Liver (tissue), 8 donors: ENCODE measurements at regions not wholly inside any gene's neighbourhood (a gene's known extent, or its start where the extent isn't known, plus 50 kb on each side); places are given as distances from the start of the nearest gene placed in this dataset.

Source experiments
- DNase-seq: peaks from one replicate; pipeline ENCODE4 v3.0.0-alpha.2; 2017; ENCODE audit warnings: low spot score
- H3K27ac ChIP-seq, 2 donors: one replicate each; pipeline ENCODE4 v1.7.0; 2013; ENCODE audit warnings: inconsistent platforms in 2 of 2, low read length in 2 of 2, control low read depth in 1 of 2, low read depth in 1 of 2, mild to moderate bottlenecking in 1 of 2
- H3K27me3 ChIP-seq, 4 donors: one replicate each; pipeline versions ENCODE4 v1.6.1 to v1.7.0; 2013; ENCODE audit warnings: low read length in 3 of 4, inconsistent platforms in 1 of 4, mild to moderate bottlenecking in 1 of 4, moderate library complexity in 1 of 4; ENCODE audit not compliant: control insufficient read depth in 4 of 4, insufficient read depth in 4 of 4
- H3K36me3 ChIP-seq, 4 donors: one replicate each; pipeline versions ENCODE4 v1.6.1 to v1.7.0; 2013; ENCODE audit warnings: low read length in 3 of 4, mild to moderate bottlenecking in 3 of 4, low read depth in 1 of 4, moderate library complexity in 1 of 4; ENCODE audit not compliant: control insufficient read depth in 4 of 4, insufficient read depth in 3 of 4
- H3K4me1 ChIP-seq, 4 donors: one replicate each; pipeline versions ENCODE4 v1.6.1 to v1.7.0; 2013; ENCODE audit warnings: low read length in 3 of 4, mild to moderate bottlenecking in 3 of 4, moderate library complexity in 1 of 4; ENCODE audit not compliant: control insufficient read depth in 4 of 4, insufficient read depth in 4 of 4
- H3K4me3 ChIP-seq, 3 donors: one replicate each; pipeline versions ENCODE4 v1.6.1 to v1.7.0; 2013; ENCODE audit warnings: low read length in 3 of 3, control low read depth in 1 of 3, low read depth in 1 of 3, mild to moderate bottlenecking in 1 of 3
- H3K9ac ChIP-seq, 2 donors: one replicate each; pipeline ENCODE4 v1.7.0; 2013; ENCODE audit warnings: low read length in 2 of 2, mild to moderate bottlenecking in 2 of 2, moderate library complexity in 2 of 2, control low read depth in 1 of 2, low read depth in 1 of 2
- H3K9me3 ChIP-seq, 4 donors: one replicate each; pipeline versions ENCODE4 v1.6.1 to v1.7.0; 2013; ENCODE audit warnings: low read length in 3 of 4; ENCODE audit not compliant: control insufficient read depth in 4 of 4
- EGR1 ChIP-seq, 2 donors: IDR thresholded peaks; 2 replicates each; pipeline ENCODE4 v1.6.1; 2016 to 2018; ENCODE audit warnings: antibody characterized with exemption in 2 of 2, low read depth in 2 of 2
- FOXA2 ChIP-seq: IDR thresholded peaks from 2 replicates; pipeline ENCODE4 v1.6.1; 2016; ENCODE audit warnings: antibody characterized with exemption
- GABPA ChIP-seq, 2 donors: IDR thresholded peaks in 1 of 2; conservative IDR thresholded peaks in 1 of 2; 2 replicates each; pipeline ENCODE4 v1.6.1; 2016; ENCODE audit warnings: antibody characterized with exemption in 2 of 2, mild to moderate bottlenecking in 1 of 2, moderate library complexity in 1 of 2
- MAX ChIP-seq: IDR thresholded peaks from 2 replicates; pipeline ENCODE4 v1.6.1; 2016; ENCODE audit warnings: antibody characterized with exemption
- NR2F2 ChIP-seq: IDR thresholded peaks from 2 replicates; pipeline ENCODE4 v1.6.1; 2016; ENCODE audit warnings: antibody characterized with exemption
- REST ChIP-seq: IDR thresholded peaks from 2 replicates; pipeline ENCODE4 v1.6.1; 2016; ENCODE audit warnings: antibody characterized with exemption, mild to moderate bottlenecking
- TAF1 ChIP-seq: conservative IDR thresholded peaks from 2 replicates; pipeline ENCODE4 v1.6.1; 2016; ENCODE audit warnings: antibody characterized with exemption, mild to moderate bottlenecking
- YY1 ChIP-seq: IDR thresholded peaks from 2 replicates; pipeline ENCODE4 v1.6.1; 2016; ENCODE audit warnings: antibody characterized with exemption, mild to moderate bottlenecking
- WGBS: extraction: QIAGEN DNeasy Blood & Tissue Kit; methylation state at CpG from one replicate; pipeline ENCODE4 v1.1.7; 2013; 5-methylcytosine and 5-hydroxymethylcytosine counted together
- TF ChIP-seq, protein P1 (sequence below): IDR thresholded peaks from 2 replicates; pipeline ENCODE4 v1.6.1; 2016; ENCODE audit warnings: antibody characterized with exemption
- TF ChIP-seq, protein P2 (sequence below): fragments of 150-350 bp; IDR thresholded peaks from 2 replicates; pipeline ENCODE4 v1.5.1; 2017; ENCODE audit warnings: improper control_type of control experiment, low read depth, low read length; ENCODE audit not compliant: missing input control
- donor health status: healthy.
- donor health status: healthy.
- donor health status: healthy.
- donor health status: healthy.
- donor health status: healthy.

DNA sequence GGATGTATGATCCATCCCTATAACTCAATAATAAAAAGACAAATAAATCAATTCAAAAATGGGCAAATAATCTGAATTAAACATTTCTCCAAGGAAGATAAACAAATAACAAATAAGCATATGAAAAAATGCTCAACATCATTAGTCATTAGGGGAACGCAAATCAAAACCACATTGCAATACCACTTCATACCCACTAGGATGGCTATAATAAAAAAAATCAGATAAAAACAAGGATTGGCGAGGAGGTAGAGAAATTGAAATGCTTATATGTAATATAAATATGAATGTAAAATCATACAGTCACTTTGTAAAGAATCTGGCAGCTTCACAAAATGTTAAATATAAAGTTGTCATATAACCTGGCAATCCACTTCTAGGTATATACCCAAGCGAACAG, 52.3 kb upstream of the TBCA start:
- Histone ChIP-seq H3K9ac (no peak overlapping the region), H3K9me3 (no peaks in the 10 kb centered on the region), H3K36me3 (no peaks in the 10 kb centered on the region), H3K4me1 (no peaks in the 10 kb centered on the region), H3K27me3 (no peaks in the 10 kb centered on the region), H3K4me3 (no peak overlapping the region), H3K27ac (no peak overlapping the region)
- TF ChIP-seq TAF1 = no peak
- no peak for TF ChIP-seq YY1
- no peak for TF ChIP-seq NR2F2
- TF ChIP-seq GABPA (IDR thresholded peaks at IDR 0.05 in 1 of 2, conservative IDR thresholded peaks at IDR 0.05 in 1 of 2) = no peak
- no peak for TF ChIP-seq EGR1 (IDR thresholded peaks at IDR 0.05; ENCODE audit: low read depth in 2 of 2)
- TF ChIP-seq, protein P1, sequence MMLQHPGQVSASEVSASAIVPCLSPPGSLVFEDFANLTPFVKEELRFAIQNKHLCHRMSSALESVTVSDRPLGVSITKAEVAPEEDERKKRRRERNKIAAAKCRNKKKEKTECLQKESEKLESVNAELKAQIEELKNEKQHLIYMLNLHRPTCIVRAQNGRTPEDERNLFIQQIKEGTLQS = no peak
- no peak for TF ChIP-seq FOXA2
- no peak for TF ChIP-seq MAX
- TF ChIP-seq, protein P2, sequence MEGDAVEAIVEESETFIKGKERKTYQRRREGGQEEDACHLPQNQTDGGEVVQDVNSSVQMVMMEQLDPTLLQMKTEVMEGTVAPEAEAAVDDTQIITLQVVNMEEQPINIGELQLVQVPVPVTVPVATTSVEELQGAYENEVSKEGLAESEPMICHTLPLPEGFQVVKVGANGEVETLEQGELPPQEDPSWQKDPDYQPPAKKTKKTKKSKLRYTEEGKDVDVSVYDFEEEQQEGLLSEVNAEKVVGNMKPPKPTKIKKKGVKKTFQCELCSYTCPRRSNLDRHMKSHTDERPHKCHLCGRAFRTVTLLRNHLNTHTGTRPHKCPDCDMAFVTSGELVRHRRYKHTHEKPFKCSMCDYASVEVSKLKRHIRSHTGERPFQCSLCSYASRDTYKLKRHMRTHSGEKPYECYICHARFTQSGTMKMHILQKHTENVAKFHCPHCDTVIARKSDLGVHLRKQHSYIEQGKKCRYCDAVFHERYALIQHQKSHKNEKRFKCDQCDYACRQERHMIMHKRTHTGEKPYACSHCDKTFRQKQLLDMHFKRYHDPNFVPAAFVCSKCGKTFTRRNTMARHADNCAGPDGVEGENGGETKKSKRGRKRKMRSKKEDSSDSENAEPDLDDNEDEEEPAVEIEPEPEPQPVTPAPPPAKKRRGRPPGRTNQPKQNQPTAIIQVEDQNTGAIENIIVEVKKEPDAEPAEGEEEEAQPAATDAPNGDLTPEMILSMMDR = no peak
- TF ChIP-seq REST = no peak
- WGBS = 90% methylated on average over 3 of the region's 3 CpGs
- no peak for DNase-seq
